HEK293 (cell line): ENCODE measurements at regions not wholly inside any gene's neighbourhood (a gene's known extent, or its start where the extent isn't known, plus 50 kb on each side); places are given as distances from the start of the nearest gene placed in this dataset.

Experiments used
- CTCF ChIA-PET: fragments of 350-600 bp; formaldehyde crosslinking; extraction: SDS; loops from one replicate; lab custom pipeline; 2021; ENCODE audit warnings: antibody characterized with exemption; lab: Yijun Ruan, JAX
- POLR2A ChIA-PET: fragments of 300-600 bp; formaldehyde crosslinking; extraction: SDS; loops from one replicate; lab custom pipeline; 2020; ENCODE audit warnings: antibody characterized with exemption, inconsistent platforms; lab: Yijun Ruan, JAX
- H3K27ac ChIP-seq: fragments of 200-500 bp; sonication (Bioruptor generic); 2 replicates; pipeline ENCODE4 v1.5.1; 2014; ENCODE audit warnings: low read depth, low read length, control low read depth, inconsistent platforms; ENCODE audit errors: extremely low read depth
- H3K36me3 ChIP-seq, 2 experiments: fragments of 200-500 bp in 1 of 2; sonication (Bioruptor generic) in 1 of 2; 1 replicate in 1 of 2; 2 replicates in 1 of 2; pipeline ENCODE4 v1.5.1; 2014 to 2017; ENCODE audit warnings: inconsistent platforms in 2 of 2, low read length in 2 of 2; ENCODE audit not compliant: control insufficient read depth in 2 of 2, insufficient read depth in 1 of 2
- H3K4me1 ChIP-seq: fragments of 200-500 bp; sonication (Bioruptor generic); 2 replicates; pipeline ENCODE4 v1.5.1; 2014; ENCODE audit warnings: mild to moderate bottlenecking, low read length, inconsistent platforms; ENCODE audit not compliant: control insufficient read depth, insufficient read depth
- H3K4me3 ChIP-seq: 2 replicates; pipeline ENCODE4 v1.5.1; 2011; ENCODE audit warnings: low read depth, mild to moderate bottlenecking, control low read depth, low read length, moderate library complexity
- H3K9me3 ChIP-seq: fragments of 200-500 bp; sonication (Bioruptor generic); 2 replicates; pipeline ENCODE4 v1.5.1; 2014; ENCODE audit warnings: low read depth, low read length, inconsistent platforms; ENCODE audit not compliant: control insufficient read depth, insufficient read depth
- EGR2 ChIP-seq: fragments of 450-650 bp; formaldehyde crosslinking; IDR thresholded peaks from 2 replicates; pipeline ENCODE4 v1.5.1; 2016; ENCODE audit warnings: low read depth, missing biosample characterization, missing genetic modification characterization
- GLIS2 ChIP-seq: fragments of 450-650 bp; formaldehyde crosslinking; IDR thresholded peaks from 2 replicates; pipeline ENCODE4 v1.5.1; 2016; ENCODE audit warnings: missing biosample characterization, missing genetic modification characterization
- HOXD13 ChIP-seq: sonication (generic); formaldehyde crosslinking; IDR thresholded peaks from 2 replicates; pipeline ENCODE4 v1.8.0; 2022; ENCODE audit warnings: missing genetic modification reagents, borderline replicate concordance
- OSR2 ChIP-seq: fragments of 450-650 bp; formaldehyde crosslinking; IDR thresholded peaks from 2 replicates; pipeline ENCODE4 v1.5.1; 2016; ENCODE audit warnings: missing biosample characterization, missing genetic modification characterization
- SCRT1 ChIP-seq: fragments of 450-650 bp; formaldehyde crosslinking; IDR thresholded peaks from 2 replicates; pipeline ENCODE4 v1.5.1; 2016; ENCODE audit warnings: missing biosample characterization, missing genetic modification characterization, borderline replicate concordance
- SETDB1 ChIP-seq: IDR thresholded peaks from one replicate; pipeline ENCODE4 v1.6.1; 2017; ENCODE audit warnings: mild to moderate bottlenecking, low read length, moderate library complexity, mixed read lengths; ENCODE audit not compliant: insufficient read length
- ZBTB21 ChIP-seq: fragments of 450-650 bp; formaldehyde crosslinking; IDR thresholded peaks from 2 replicates; pipeline ENCODE4 v1.5.1; 2017; ENCODE audit warnings: missing biosample characterization, missing genetic modification characterization
- ZFHX2 ChIP-seq: fragments of 450-650 bp; formaldehyde crosslinking; conservative IDR thresholded peaks from 2 replicates; pipeline ENCODE4 v1.5.1; 2016; ENCODE audit warnings: missing biosample characterization, missing genetic modification characterization
- ZFP37 ChIP-seq: fragments of 450-650 bp; formaldehyde crosslinking; IDR thresholded peaks from 2 replicates; pipeline ENCODE4 v1.5.1; 2016; ENCODE audit warnings: missing biosample characterization, missing genetic modification characterization
- ZNF157 ChIP-seq: fragments of 450-650 bp; formaldehyde crosslinking; IDR thresholded peaks from 2 replicates; pipeline ENCODE4 v1.5.1; 2016; ENCODE audit warnings: missing biosample characterization, missing genetic modification characterization
- ZNF19 ChIP-seq: fragments of 450-650 bp; formaldehyde crosslinking; IDR thresholded peaks from 2 replicates; pipeline ENCODE4; 2016; ENCODE audit warnings: missing biosample characterization, missing genetic modification characterization, low read depth
- ZNF302 ChIP-seq: fragments of 450-650 bp; formaldehyde crosslinking; IDR thresholded peaks from 2 replicates; pipeline ENCODE4 v1.5.1; 2016; ENCODE audit warnings: missing biosample characterization, missing genetic modification characterization, low read depth
- ZNF350 ChIP-seq: fragments of 450-650 bp; formaldehyde crosslinking; IDR thresholded peaks from 2 replicates; pipeline ENCODE4 v1.5.0; 2017; ENCODE audit warnings: missing biosample characterization, mild to moderate bottlenecking, missing genetic modification characterization
- ZNF362 ChIP-seq: fragments of 450-650 bp; formaldehyde crosslinking; IDR thresholded peaks from 2 replicates; pipeline ENCODE4 v1.5.1; 2016; ENCODE audit warnings: missing biosample characterization, missing genetic modification characterization
- ZNF510 ChIP-seq: fragments of 450-650 bp; formaldehyde crosslinking; IDR thresholded peaks from 2 replicates; pipeline ENCODE4 v1.5.1; 2018; ENCODE audit warnings: mild to moderate bottlenecking, missing genetic modification characterization, missing biosample characterization; ENCODE audit not compliant: insufficient replicate concordance
- ZNF514 ChIP-seq: fragments of 450-650 bp; formaldehyde crosslinking; IDR thresholded peaks from 2 replicates; pipeline ENCODE4 v1.5.1; 2016; ENCODE audit warnings: missing biosample characterization, missing genetic modification characterization
- ZNF530 ChIP-seq: fragments of 450-650 bp; formaldehyde crosslinking; IDR thresholded peaks from 2 replicates; pipeline ENCODE4 v1.5.1; 2016; ENCODE audit warnings: low read depth, missing biosample characterization, missing genetic modification characterization
- ZNF639 ChIP-seq: fragments of 450-650 bp; formaldehyde crosslinking; IDR thresholded peaks from 2 replicates; pipeline ENCODE4 v1.5.1; 2016; ENCODE audit warnings: missing biosample characterization, missing genetic modification characterization
- ZNF768 ChIP-seq: fragments of 450-650 bp; formaldehyde crosslinking; IDR thresholded peaks from 2 replicates; pipeline ENCODE4 v1.5.1; 2018; ENCODE audit warnings: missing biosample characterization, mild to moderate bottlenecking, missing genetic modification characterization
- TF ChIP-seq, protein P1 (sequence below): fragments of 450-650 bp; formaldehyde crosslinking; IDR thresholded peaks from 2 replicates; pipeline ENCODE4; 2016; ENCODE audit warnings: missing biosample characterization, missing genetic modification characterization
- TF ChIP-seq, protein P2 (sequence below): fragments of 450-650 bp; formaldehyde crosslinking; IDR thresholded peaks from 2 replicates; pipeline ENCODE4 v1.5.1; 2016; ENCODE audit warnings: missing biosample characterization, missing genetic modification characterization
- TF ChIP-seq, protein P3 (sequence below): fragments of 450-650 bp; formaldehyde crosslinking; conservative IDR thresholded peaks from 2 replicates; pipeline ENCODE4 v1.5.1; 2016; ENCODE audit warnings: low read depth, missing biosample characterization, missing genetic modification characterization

GRCh38 chr12:126558810-126559209 lies 1493.6 kb downstream of the AACS start:
- H3K36me3 ChIP-seq = no peaks in the 10 kb centered on the region
- no peaks in the 10 kb centered on the region for H3K9me3 ChIP-seq
- H3K4me1 ChIP-seq = no peaks in the 10 kb centered on the region
- POLR2A ChIA-PET = no interaction called here
- no peak overlapping the region for H3K27ac ChIP-seq
- no peak overlapping the region for H3K4me3 ChIP-seq
- TF ChIP-seq, protein P1, sequence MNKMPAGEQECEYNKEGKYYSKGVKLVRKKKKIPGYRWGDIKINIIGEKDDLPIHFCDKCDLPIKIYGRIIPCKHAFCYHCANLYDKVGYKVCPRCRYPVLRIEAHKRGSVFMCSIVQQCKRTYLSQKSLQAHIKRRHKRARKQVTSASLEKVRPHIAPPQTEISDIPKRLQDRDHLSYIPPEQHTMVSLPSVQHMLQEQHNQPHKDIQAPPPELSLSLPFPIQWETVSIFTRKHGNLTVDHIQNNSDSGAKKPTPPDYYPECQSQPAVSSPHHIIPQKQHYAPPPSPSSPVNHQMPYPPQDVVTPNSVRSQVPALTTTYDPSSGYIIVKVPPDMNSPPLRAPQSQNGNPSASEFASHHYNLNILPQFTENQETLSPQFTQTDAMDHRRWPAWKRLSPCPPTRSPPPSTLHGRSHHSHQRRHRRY = no peak
- no peak for TF ChIP-seq ZNF530 (tag by site-specific recombination)
- TF ChIP-seq, all 188 proteins: peak for 0
- CTCF ChIA-PET = no interaction called here

GRCh38 chr12:126567016-126567415 lies 1501.8 kb downstream of the AACS start:
- Histone ChIP-seq H3K36me3 (no peaks in the 10 kb centered on the region), H3K4me3 (no peak overlapping the region), H3K4me1 (no peaks in the 10 kb centered on the region), H3K9me3 (no peaks in the 10 kb centered on the region), H3K27ac (no peak overlapping the region)
- POLR2A ChIA-PET = no interaction called here
- CTCF ChIA-PET = no interaction called here
- TF ChIP-seq ZNF768 (tag by site-specific recombination) (no peak), ZNF639 (tag by site-specific recombination) (no peak), ZBTB21 (tag by site-specific recombination) (no peak), ZNF302 (tag by site-specific recombination) (no peak), SETDB1 (no peak), EGR2 (tag by site-specific recombination) (no peak), ZNF514 (tag by site-specific recombination) (no peak), ZFP37 (no peak), OSR2 (tag by site-specific recombination) (no peak), HOXD13 (CRISPR knock-in tag) (no peak), GLIS2 (tag by site-specific recombination) (no peak), ZNF19 (tag by site-specific recombination) (no peak), ZNF350 (tag by site-specific recombination) (no peak), ZNF362 (tag by site-specific recombination) (no peak), ZFHX2 (tag by site-specific recombination) (no peak), ZNF510 (no peak), ZNF157 (no peak), SCRT1 (tag by site-specific recombination) (no peak)
- TF ChIP-seq, protein P2, sequence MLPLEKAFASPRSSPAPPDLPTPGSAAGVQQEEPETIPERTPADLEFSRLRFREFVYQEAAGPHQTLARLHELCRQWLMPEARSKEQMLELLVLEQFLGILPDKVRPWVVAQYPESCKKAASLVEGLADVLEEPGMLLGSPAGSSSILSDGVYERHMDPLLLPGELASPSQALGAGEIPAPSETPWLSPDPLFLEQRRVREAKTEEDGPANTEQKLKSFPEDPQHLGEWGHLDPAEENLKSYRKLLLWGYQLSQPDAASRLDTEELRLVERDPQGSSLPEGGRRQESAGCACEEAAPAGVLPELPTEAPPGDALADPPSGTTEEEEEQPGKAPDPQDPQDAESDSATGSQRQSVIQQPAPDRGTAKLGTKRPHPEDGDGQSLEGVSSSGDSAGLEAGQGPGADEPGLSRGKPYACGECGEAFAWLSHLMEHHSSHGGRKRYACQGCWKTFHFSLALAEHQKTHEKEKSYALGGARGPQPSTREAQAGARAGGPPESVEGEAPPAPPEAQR (tag by site-specific recombination) = no peak
- TF ChIP-seq, protein P3, sequence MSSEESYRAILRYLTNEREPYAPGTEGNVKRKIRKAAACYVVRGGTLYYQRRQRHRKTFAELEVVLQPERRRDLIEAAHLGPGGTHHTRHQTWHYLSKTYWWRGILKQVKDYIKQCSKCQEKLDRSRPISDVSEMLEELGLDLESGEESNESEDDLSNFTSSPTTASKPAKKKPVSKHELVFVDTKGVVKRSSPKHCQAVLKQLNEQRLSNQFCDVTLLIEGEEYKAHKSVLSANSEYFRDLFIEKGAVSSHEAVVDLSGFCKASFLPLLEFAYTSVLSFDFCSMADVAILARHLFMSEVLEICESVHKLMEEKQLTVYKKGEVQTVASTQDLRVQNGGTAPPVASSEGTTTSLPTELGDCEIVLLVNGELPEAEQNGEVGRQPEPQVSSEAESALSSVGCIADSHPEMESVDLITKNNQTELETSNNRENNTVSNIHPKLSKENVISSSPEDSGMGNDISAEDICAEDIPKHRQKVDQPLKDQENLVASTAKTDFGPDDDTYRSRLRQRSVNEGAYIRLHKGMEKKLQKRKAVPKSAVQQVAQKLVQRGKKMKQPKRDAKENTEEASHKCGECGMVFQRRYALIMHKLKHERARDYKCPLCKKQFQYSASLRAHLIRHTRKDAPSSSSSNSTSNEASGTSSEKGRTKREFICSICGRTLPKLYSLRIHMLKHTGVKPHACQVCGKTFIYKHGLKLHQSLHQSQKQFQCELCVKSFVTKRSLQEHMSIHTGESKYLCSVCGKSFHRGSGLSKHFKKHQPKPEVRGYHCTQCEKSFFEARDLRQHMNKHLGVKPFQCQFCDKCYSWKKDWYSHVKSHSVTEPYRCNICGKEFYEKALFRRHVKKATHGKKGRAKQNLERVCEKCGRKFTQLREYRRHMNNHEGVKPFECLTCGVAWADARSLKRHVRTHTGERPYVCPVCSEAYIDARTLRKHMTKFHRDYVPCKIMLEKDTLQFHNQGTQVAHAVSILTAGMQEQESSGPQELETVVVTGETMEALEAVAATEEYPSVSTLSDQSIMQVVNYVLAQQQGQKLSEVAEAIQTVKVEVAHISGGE (tag by site-specific recombination) = no peak
